Psoas muscle (tissue), 7 donors: ENCODE measurements at regions not wholly inside any gene's neighbourhood (a gene's known extent, or its start where the extent isn't known, plus 50 kb on each side); places are given as distances from the start of the nearest gene placed in this dataset.

Experiments used
- ATAC-seq, 4 donors: fragments of 200-7000 bp; cut with Tn5 transposase; one replicate each; pipeline ENCODE4 v1.9.1; 2020; ENCODE audit warnings: moderate library complexity in 3 of 4, mild to moderate bottlenecking in 2 of 4
- DNase-seq, 2 donors: peaks; one replicate each; pipeline ENCODE4 v3.0.0-alpha.2; 2020
- H3K27ac ChIP-seq: fragments of 200-600 bp; one replicate; pipeline ENCODE4 v1.8.0; 2022
- H3K27me3 ChIP-seq, 3 donors: fragments of 200-600 bp in 1 of 3; one replicate each; pipeline versions ENCODE4 v1.6.1 to v1.8.0; 2013 to 2022; ENCODE audit warnings: low read length in 2 of 3, mild to moderate bottlenecking in 2 of 3, moderate library complexity in 1 of 3; ENCODE audit not compliant: insufficient read depth in 3 of 3
- H3K36me3 ChIP-seq, 2 donors: fragments of 200-600 bp in 1 of 2; one replicate each; pipeline versions ENCODE4 v1.6.1 to v1.8.0; 2013 to 2022; ENCODE audit warnings: low read depth in 1 of 2, mild to moderate bottlenecking in 1 of 2, moderate library complexity in 1 of 2; ENCODE audit not compliant: insufficient read depth in 1 of 2
- H3K4me1 ChIP-seq: fragments of 200-600 bp; one replicate; pipeline ENCODE4 v1.8.0; 2022
- H3K4me3 ChIP-seq: fragments of 200-600 bp; one replicate; pipeline ENCODE4 v1.8.0; 2022; ENCODE audit warnings: mild to moderate bottlenecking
- H3K9me3 ChIP-seq: fragments of 200-600 bp; one replicate; pipeline ENCODE4 v1.8.0; 2022
- WGBS, 3 donors: extraction: QIAGEN DNeasy Blood & Tissue Kit; methylation state at CpG; one replicate each; pipeline versions ENCODE4 v1.1.6 to v1.1.7; 2013; 5-methylcytosine and 5-hydroxymethylcytosine counted together
- intact Hi-C, 2 donors: fragments of 100-400 bp; cut with DNase I; formaldehyde crosslinking; loops; one replicate each; pipeline versions ENCODE4 v1.11.0 to v1.14.2; 2022
- TF ChIP-seq, protein P1 (sequence below): fragments of 200-600 bp; IDR thresholded peaks from one replicate; pipeline ENCODE4 v1.8.0; 2022; ENCODE audit warnings: antibody characterized with exemption
- donor health status: healthy with polysubstance abuse.
- donor health status: DM: no; HTN: no; CAD: no; lungs with moderate emphysema.
- donor health status: Bipolar disorder and iron deficiency.
- donor health status: healthy.
- donor health status: DM: yes; HTN: yes; CAD: no.
- donor health status: DM: no; HTN: no; CAD: no.
- donor health status: DM: yes; HTN: yes; CAD: no.

DNA sequence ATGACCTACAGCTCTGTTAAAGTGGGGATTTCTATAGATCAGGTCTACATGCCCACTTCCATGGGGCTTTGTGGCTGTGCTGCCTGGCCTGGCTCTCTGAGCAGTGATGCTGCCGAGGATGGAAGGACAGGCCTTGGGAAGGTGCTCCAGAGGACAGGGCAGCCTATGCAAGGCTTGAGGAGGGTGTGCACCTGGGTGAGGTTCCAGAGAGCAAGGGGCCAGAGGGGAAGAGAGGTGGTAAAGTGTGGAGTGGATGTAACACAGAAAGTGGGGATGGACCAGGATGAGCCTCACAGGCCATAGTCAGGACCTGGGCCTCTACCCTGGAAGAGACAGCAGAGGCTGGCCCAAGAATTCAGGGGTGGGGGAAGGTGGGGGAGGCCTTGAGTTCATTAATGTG is 826.4 kb downstream of the DCDC2C start:
- Histone ChIP-seq H3K9me3 (no peaks in the 10 kb centered on the region), H3K27ac (no peak overlapping the region), H3K36me3 (no peaks in the 10 kb centered on the region), H3K4me1 (no peaks in the 10 kb centered on the region), H3K4me3 (no peak overlapping the region), H3K27me3 (no peaks in the 10 kb centered on the region)
- DNase-seq (no peak), ATAC-seq (no peak)
- TF ChIP-seq, protein P1, sequence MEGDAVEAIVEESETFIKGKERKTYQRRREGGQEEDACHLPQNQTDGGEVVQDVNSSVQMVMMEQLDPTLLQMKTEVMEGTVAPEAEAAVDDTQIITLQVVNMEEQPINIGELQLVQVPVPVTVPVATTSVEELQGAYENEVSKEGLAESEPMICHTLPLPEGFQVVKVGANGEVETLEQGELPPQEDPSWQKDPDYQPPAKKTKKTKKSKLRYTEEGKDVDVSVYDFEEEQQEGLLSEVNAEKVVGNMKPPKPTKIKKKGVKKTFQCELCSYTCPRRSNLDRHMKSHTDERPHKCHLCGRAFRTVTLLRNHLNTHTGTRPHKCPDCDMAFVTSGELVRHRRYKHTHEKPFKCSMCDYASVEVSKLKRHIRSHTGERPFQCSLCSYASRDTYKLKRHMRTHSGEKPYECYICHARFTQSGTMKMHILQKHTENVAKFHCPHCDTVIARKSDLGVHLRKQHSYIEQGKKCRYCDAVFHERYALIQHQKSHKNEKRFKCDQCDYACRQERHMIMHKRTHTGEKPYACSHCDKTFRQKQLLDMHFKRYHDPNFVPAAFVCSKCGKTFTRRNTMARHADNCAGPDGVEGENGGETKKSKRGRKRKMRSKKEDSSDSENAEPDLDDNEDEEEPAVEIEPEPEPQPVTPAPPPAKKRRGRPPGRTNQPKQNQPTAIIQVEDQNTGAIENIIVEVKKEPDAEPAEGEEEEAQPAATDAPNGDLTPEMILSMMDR, result no peak
- intact Hi-C loops, result no loop called here
- WGBS, 3 donors, result 91 to 100% (median 100%) methylated on average over 1 of the region's 1 CpG

DNA sequence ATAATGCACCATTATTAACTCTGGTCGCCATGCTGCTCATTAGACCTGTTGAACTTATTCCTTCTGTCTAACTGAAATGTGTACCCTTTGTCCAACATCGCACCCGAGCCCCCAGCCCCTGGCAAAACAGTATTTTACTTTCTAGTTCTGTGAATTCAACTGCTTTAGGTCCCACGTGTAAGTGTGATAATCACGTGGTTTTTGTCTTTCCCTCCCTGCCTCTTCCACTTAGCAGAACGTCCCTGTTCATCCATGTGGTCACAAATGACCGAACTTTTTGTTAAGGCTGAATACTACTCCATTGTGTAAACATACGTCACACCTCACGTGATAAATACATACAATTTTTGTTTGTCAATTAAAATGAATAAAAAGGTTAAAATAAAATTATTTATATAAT is 826.9 kb downstream of the DCDC2C start:
- DNase-seq (no peak), ATAC-seq (no peak)
- intact Hi-C loops, result no loop called here
- H3K4me1 ChIP-seq, result no peaks in the 10 kb centered on the region
- WGBS, 3 donors, result 78 to 84% (median 79%) methylated on average over 9 of the region's 9 CpGs
- no peak overlapping the region for H3K4me3 ChIP-seq
- H3K27ac ChIP-seq, result no peak overlapping the region
- no peaks in the 10 kb centered on the region for H3K9me3 ChIP-seq
- H3K27me3 ChIP-seq, result no peaks in the 10 kb centered on the region
- TF ChIP-seq, protein P1, result no peak
- H3K36me3 ChIP-seq, result no peaks in the 10 kb centered on the region

DNA sequence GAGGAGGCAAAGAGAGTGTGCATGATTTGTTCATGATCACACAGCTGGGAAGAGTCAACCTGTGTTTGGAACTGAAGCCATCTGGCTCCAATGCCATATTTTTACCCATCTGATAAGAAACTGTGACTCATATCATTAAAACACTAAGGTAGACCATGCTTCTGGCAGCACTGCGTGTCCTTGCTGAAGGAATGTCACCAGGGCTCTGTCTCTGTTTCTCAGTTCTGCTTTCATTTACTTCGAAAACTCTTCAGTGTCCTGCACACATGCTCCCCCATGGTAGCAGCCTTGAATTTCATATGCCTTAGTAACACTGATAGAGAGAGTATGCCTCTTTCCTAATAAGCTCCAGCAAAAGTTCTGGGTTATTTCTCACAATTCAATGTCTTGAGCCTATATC is 830.4 kb downstream of the DCDC2C start:
- no peak for ATAC-seq
- Histone ChIP-seq H3K9me3 (no peaks in the 10 kb centered on the region), H3K27me3 (no peaks in the 10 kb centered on the region), H3K36me3 (no peaks in the 10 kb centered on the region), H3K4me1 (no peaks in the 10 kb centered on the region), H3K4me3 (no peak overlapping the region), H3K27ac (no peak overlapping the region)
- WGBS, 3 donors, result 88 to 96% (median 89%) methylated on average over 2 of the region's 2 CpGs
- TF ChIP-seq, protein P1, result no peak
- intact Hi-C loops, result no loop called here
- no peak for DNase-seq

DNA sequence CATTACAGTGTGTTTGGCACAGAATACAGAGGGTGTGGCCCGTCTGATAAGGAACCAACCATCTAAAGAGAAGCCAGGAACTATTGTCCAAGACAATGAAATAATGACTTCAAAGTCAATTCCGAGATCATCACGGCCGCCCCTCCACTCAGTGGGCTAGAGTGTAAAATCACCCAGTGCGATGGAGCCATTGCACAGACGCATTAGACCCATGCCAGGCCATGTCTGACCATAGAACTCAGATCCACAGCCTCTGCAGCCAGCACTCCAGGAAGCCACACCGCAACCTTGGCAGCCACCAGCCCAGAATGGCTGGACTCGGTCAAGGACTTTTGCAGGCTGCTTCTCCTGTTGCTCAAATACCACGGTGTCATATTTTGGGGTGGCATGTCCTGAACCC is 835.7 kb downstream of the DCDC2C start:
- DNase-seq, result no peak
- H3K9me3 ChIP-seq, result no peaks in the 10 kb centered on the region
- WGBS, 3 donors, result 81 to 86% (median 85%) methylated on average over 9 of the region's 9 CpGs

DNA sequence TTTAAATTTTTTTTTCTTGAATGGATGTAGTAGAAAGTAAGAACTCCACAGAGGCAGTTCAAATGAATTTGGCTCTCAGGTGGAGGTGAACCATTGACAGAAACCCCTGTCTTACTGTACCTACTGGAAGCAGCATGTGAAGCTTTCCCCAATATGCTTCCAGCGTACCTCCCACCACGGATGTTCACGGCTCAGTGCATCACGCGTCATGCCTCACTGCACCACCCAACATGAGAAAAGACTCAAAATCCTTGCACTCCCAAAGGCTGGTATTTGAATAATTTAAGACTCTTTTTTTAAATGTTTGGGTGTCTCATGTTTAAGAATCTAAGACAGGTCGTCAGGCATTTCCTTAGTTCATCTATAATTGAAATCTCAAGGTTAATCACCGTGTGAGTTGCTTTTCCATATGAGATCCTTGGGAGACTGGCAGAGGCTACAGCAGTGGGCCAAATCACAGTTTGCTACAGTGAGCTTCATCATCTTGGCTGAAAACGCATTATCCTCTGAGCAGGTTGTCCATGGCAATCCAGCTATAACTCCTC is 846.4 kb downstream of the DCDC2C start:
- intact Hi-C loops, result no loop called here
- Histone ChIP-seq H3K4me3 (no peak overlapping the region), H3K27ac (no peak overlapping the region), H3K27me3 (no peaks in the 10 kb centered on the region), H3K36me3 (no peaks in the 10 kb centered on the region), H3K9me3 (no peaks in the 10 kb centered on the region), H3K4me1 (no peaks in the 10 kb centered on the region)
- WGBS, 3 donors, result 85 to 89% (median 88%) methylated on average over 8 of the region's 8 CpGs
- no peak for DNase-seq
- ATAC-seq, result no peak
- TF ChIP-seq, protein P1, result no peak

More for the DNA sequence above, 835.7 kb downstream of the DCDC2C start:
- H3K27me3 ChIP-seq, result no peaks in the 10 kb centered on the region
- H3K27ac ChIP-seq, result no peak overlapping the region
- TF ChIP-seq, protein P1, result no peak
- H3K36me3 ChIP-seq, result no peaks in the 10 kb centered on the region
- ATAC-seq, result no peak
- intact Hi-C loops, result no loop called here
- H3K4me3 ChIP-seq, result no peak overlapping the region
- no peaks in the 10 kb centered on the region for H3K4me1 ChIP-seq
